GM12878 (cell line): ENCODE measurements at regions not wholly inside any gene's neighbourhood (a gene's known extent, or its start where the extent isn't known, plus 50 kb on each side); places are given as distances from the start of the nearest gene placed in this dataset.

Experiments used
- ATAC-seq: fragments of 200-7000 bp; cut with Tn5 transposase; 3 replicates; pipeline ENCODE4 v1.9.1; 2020; ENCODE audit warnings: mild to moderate bottlenecking, moderate library complexity
- BruUV-seq: library from RNA; stranded (reverse); fragments of 400-500 nt; replicated peaks from 2 replicates; lab custom pipeline; 2021; lab: Mats Ljungman, UMichigan
- CTCF ChIA-PET: fragments of 300-600 bp; sonication (Branson Sonifier 250); formaldehyde crosslinking; extraction: SDS; loops from one replicate; lab custom pipeline; 2021; ENCODE audit warnings: inconsistent platforms; lab: Yijun Ruan, JAX
- POLR2A ChIA-PET: fragments of 350-600 bp; formaldehyde crosslinking; extraction: SDS; loops from one replicate; lab custom pipeline; 2021; ENCODE audit warnings: inconsistent platforms; lab: Charles Lee
- RAD21 ChIA-PET: fragments of 300-600 bp; sonication (Branson Sonifier 250); formaldehyde crosslinking; loops from one replicate; lab custom pipeline; 2023; ENCODE audit warnings: antibody characterized with exemption; ENCODE audit not compliant: unreplicated experiment; lab: Charles Lee
- SMC1A ChIA-PET: fragments of 300-600 bp; sonication (Branson Sonifier 250); formaldehyde crosslinking; loops from one replicate; lab custom pipeline; 2023; ENCODE audit not compliant: unreplicated experiment, uncharacterized antibody; lab: Charles Lee
- DNase-seq: peaks from one replicate; pipeline ENCODE4 v3.0.0-alpha.2; 2011; ENCODE audit warnings: low read depth, low spot score
- FAIRE-seq: peaks from 3 replicates; lab custom pipeline; 2011; peaks lifted over from hg19 to GRCh38; lab: Jason Lieb, UNC
- H2AFZ ChIP-seq: 2 replicates; pipeline ENCODE4 v1.6.0; 2011; ENCODE audit warnings: low read depth, low read length, control low read depth; ENCODE audit not compliant: control insufficient read depth
- H3K27ac ChIP-seq: 2 replicates; pipeline ENCODE4 v1.5.1; 2011; ENCODE audit warnings: control low read depth; ENCODE audit not compliant: control insufficient read depth, insufficient read depth
- H3K27me3 ChIP-seq, 2 experiments: replicated peaks in 1 of 2; 2 replicates each; pipeline versions ENCODE4 v1.6.0 to v1.6.1; 2011; ENCODE audit warnings: low read length in 1 of 2; ENCODE audit not compliant: control insufficient read depth in 2 of 2, insufficient read depth in 2 of 2
- H3K36me3 ChIP-seq, 2 experiments: 2 replicates each; pipeline ENCODE4 v1.5.1; 2011; ENCODE audit warnings: low read length in 1 of 2; ENCODE audit not compliant: control insufficient read depth in 2 of 2, insufficient read depth in 2 of 2
- H3K4me1 ChIP-seq: 2 replicates; pipeline ENCODE4 v1.6.1; 2011; ENCODE audit warnings: mild to moderate bottlenecking, low read length, moderate library complexity, mixed read lengths; ENCODE audit not compliant: control insufficient read depth, insufficient read depth
- H3K4me2 ChIP-seq: 2 replicates; pipeline ENCODE4 v1.6.0; 2011; ENCODE audit warnings: control low read depth; ENCODE audit not compliant: control insufficient read depth, insufficient read depth
- H3K4me3 ChIP-seq: fragments of 200-600 bp; sonication (generic); 2 replicates; pipeline ENCODE4 v1.5.1; 2016
- H3K79me2 ChIP-seq: 2 replicates; pipeline ENCODE4 v1.6.0; 2011; ENCODE audit warnings: low read length; ENCODE audit not compliant: control insufficient read depth, insufficient read depth
- H3K9ac ChIP-seq: 2 replicates; pipeline ENCODE4 v1.8.0; 2011; ENCODE audit warnings: low read length, control low read depth, mixed read lengths; ENCODE audit not compliant: control insufficient read depth, insufficient read depth
- H3K9me3 ChIP-seq: replicated peaks from 3 replicates; pipeline ENCODE4 v1.5.1; 2011; ENCODE audit warnings: mild to moderate bottlenecking, low read length; ENCODE audit not compliant: control insufficient read depth, insufficient read depth
- H4K20me1 ChIP-seq: 2 replicates; pipeline ENCODE4 v1.6.0; 2011; ENCODE audit not compliant: control insufficient read depth, insufficient read depth
- ATF2 ChIP-seq: IDR thresholded peaks from 2 replicates; pipeline ENCODE4 v1.6.1; 2012; ENCODE audit warnings: low read length, inconsistent platforms
- ATF3 ChIP-seq: IDR thresholded peaks from 2 replicates; pipeline ENCODE4 v1.6.1; 2011; ENCODE audit warnings: low read depth, mild to moderate bottlenecking, low read length, moderate library complexity, borderline replicate concordance; ENCODE audit errors: extremely low read depth
- ATF7 ChIP-seq: fragments of 450-650 bp; IDR thresholded peaks from 2 replicates; pipeline ENCODE4 v1.6.1; 2016; ENCODE audit warnings: low read depth, mild to moderate bottlenecking
- CREM ChIP-seq: IDR thresholded peaks from 2 replicates; pipeline ENCODE4 v1.6.1; 2014; ENCODE audit warnings: antibody characterized with exemption, low read depth
- IKZF2 ChIP-seq, 2 experiments: fragments of 450-650 bp; IDR thresholded peaks; 2 replicates each; pipeline ENCODE4 v1.6.1; 2017; ENCODE audit warnings: mild to moderate bottlenecking in 2 of 2, moderate library complexity in 2 of 2
- MEF2A ChIP-seq: IDR thresholded peaks from 2 replicates; pipeline ENCODE4 v1.6.1; 2011; ENCODE audit warnings: low read depth, mild to moderate bottlenecking, low read length, moderate library complexity; ENCODE audit not compliant: insufficient read depth
- MTA2 ChIP-seq: fragments of 450-650 bp; IDR thresholded peaks from 2 replicates; pipeline ENCODE4 v1.6.1; 2016; ENCODE audit warnings: low read depth, mild to moderate bottlenecking, moderate library complexity
- PKNOX1 ChIP-seq: fragments of 450-650 bp; IDR thresholded peaks from 2 replicates; pipeline ENCODE4 v1.6.1; 2016; ENCODE audit warnings: mild to moderate bottlenecking
- TCF12 ChIP-seq: IDR thresholded peaks from 2 replicates; pipeline ENCODE4 v1.6.1; 2011; ENCODE audit warnings: low read depth, mild to moderate bottlenecking, low read length
- ZBED1 ChIP-seq: IDR thresholded peaks from 2 replicates; pipeline ENCODE4 v1.6.1; 2016; ENCODE audit warnings: borderline replicate concordance
- WGBS: methylation state at CpG from one replicate; pipeline ENCODE4 v1.1.6; 2016; ENCODE audit warnings: low lambda C conversion rate; ENCODE audit not compliant: insufficient replicate concordance, insufficient coverage; ENCODE audit errors: missing lambda C conversion rate; 5-methylcytosine and 5-hydroxymethylcytosine counted together
- in situ Hi-C: fragments of 300-500 bp; cut with MboI; formaldehyde crosslinking; loops from 9 replicates; pipeline ENCODE4 v1.14.3; 2018; ENCODE audit warnings: mixed read lengths
- intact Hi-C: fragments of 100-400 bp; cut with micrococcal nuclease; formaldehyde crosslinking; loops from one replicate; pipeline ENCODE4 v1.14.2; 2022; ENCODE audit not compliant: unreplicated experiment

GRCh38 chr5:104370523-104370922 lies 807.9 kb upstream of the NUDT12 start:
- Histone ChIP-seq H3K9ac (no peak overlapping the region), H3K4me2 (no peak overlapping the region), H3K79me2 (no peaks in the 10 kb centered on the region), H3K27me3 (no peaks in the 10 kb centered on the region), H3K4me1 (no peaks in the 10 kb centered on the region), H3K4me3 (no peak overlapping the region), H3K9me3 (no peaks in the 10 kb centered on the region), H2AFZ (no peak overlapping the region), H3K27ac (no peak overlapping the region), H3K36me3 (no peaks in the 10 kb centered on the region), H4K20me1 (no peaks in the 10 kb centered on the region)
- in situ Hi-C loops (no loop called here), intact Hi-C loops (no loop called here)
- TF ChIP-seq PKNOX1, result no peak
- TF ChIP-seq ZBED1, result no peak
- no peak for TF ChIP-seq MEF2A
- no peak for TF ChIP-seq ATF2
- TF ChIP-seq TCF12, result no peak
- TF ChIP-seq MTA2, result no peak
- TF ChIP-seq IKZF2 (IDR thresholded peaks at IDR 0.05), result no peak
- no peak for TF ChIP-seq CREM
- no peak for TF ChIP-seq ATF3
- no peak for TF ChIP-seq ATF7
- FAIRE-seq, result no peak
- no TSS peak for BruUV-seq
- ChIA-PET SMC1A (interaction anchor here (1.2 to 1.7 kb wide), 2 partner anchors 8 to 32 kb away, joined by 4 read pairs; no protein-coding TSS in a partner anchor), RAD21 (no interaction called here), POLR2A (interaction anchor here (1.2 kb wide), 1 partner anchor 9 kb away, joined by 4 read pairs; no protein-coding TSS in a partner anchor), CTCF (interaction anchor here (1.2 kb wide), 2 partner anchors 24 to 42 kb away, joined by 3 read pairs; no protein-coding TSS in a partner anchor)
- ATAC-seq, result no peak
- DNase-seq, result no peak
- 0% methylated on average over 1 of the region's 1 CpG for WGBS
